IMR-90 (cell line): ENCODE measurements at regions not wholly inside any gene's neighbourhood (a gene's known extent, or its start where the extent isn't known, plus 50 kb on each side); places are given as distances from the start of the nearest gene placed in this dataset.

Experiments
- ATAC-seq: fragments of 200-7000 bp; cut with Tn5 transposase; 2 replicates; pipeline ENCODE4 v1.9.1; 2020; ENCODE audit warnings: low read depth, mild to moderate bottlenecking, moderate library complexity
- BruUV-seq: library from RNA; stranded (reverse); fragments of 400-500 nt; replicated peaks from 2 replicates; lab custom pipeline; 2021; lab: Mats Ljungman, UMichigan
- CTCF ChIA-PET: fragments of 300-600 bp; formaldehyde crosslinking; extraction: SDS; loops from one replicate; lab custom pipeline; 2021; ENCODE audit warnings: antibody characterized with exemption; lab: Yijun Ruan, JAX
- POLR2A ChIA-PET: fragments of 300-600 bp; sonication (Branson Sonifier 250); formaldehyde crosslinking; loops from one replicate; lab custom pipeline; 2022; ENCODE audit warnings: antibody characterized with exemption; ENCODE audit not compliant: unreplicated experiment; lab: Charles Lee
- DNase-seq: peaks from one replicate; pipeline ENCODE4 v3.0.0; 2013
- H2AFZ ChIP-seq: replicated peaks from 2 replicates; pipeline ENCODE3; 2013; ENCODE audit warnings: low read length, mild to moderate bottlenecking; ENCODE audit not compliant: poor library complexity
- H2AK5ac ChIP-seq: 2 replicates; pipeline ENCODE4 v1.6.1; 2013; ENCODE audit warnings: low read depth, low read length, inconsistent platforms
- H2AK9ac ChIP-seq: replicated peaks from 2 replicates; pipeline ENCODE3; 2013; ENCODE audit warnings: mild to moderate bottlenecking, low read depth, low read length, moderate library complexity; ENCODE audit not compliant: poor library complexity
- H2BK120ac ChIP-seq: 2 replicates; pipeline ENCODE4 v1.6.1; 2013; ENCODE audit warnings: low read depth, low read length, inconsistent platforms
- H2BK15ac ChIP-seq: 3 replicates; pipeline ENCODE4 v1.6.1; 2013; ENCODE audit warnings: low read depth, low read length, inconsistent platforms
- H2BK20ac ChIP-seq: 2 replicates; pipeline ENCODE4 v1.6.1; 2013; ENCODE audit warnings: low read depth, mild to moderate bottlenecking, inconsistent platforms, low read length, moderate library complexity
- H2BK5ac ChIP-seq: 2 replicates; pipeline ENCODE4 v1.6.1; 2013; ENCODE audit warnings: mild to moderate bottlenecking, low read depth, low read length, inconsistent platforms; ENCODE audit not compliant: poor library complexity, severe bottlenecking
- H3K14ac ChIP-seq: replicated peaks from 2 replicates; pipeline ENCODE4 v1.6.1; 2013; ENCODE audit warnings: low read depth, low read length, inconsistent platforms
- H3K18ac ChIP-seq: 2 replicates; pipeline ENCODE4 v1.6.1; 2013; ENCODE audit warnings: low read depth, low read length, control low read depth
- H3K23ac ChIP-seq: 2 replicates; pipeline ENCODE4 v1.6.1; 2013; ENCODE audit warnings: low read depth, low read length, inconsistent platforms
- H3K27ac ChIP-seq: 2 replicates; pipeline ENCODE4 v1.5.1; 2013; ENCODE audit warnings: mild to moderate bottlenecking, control low read depth, low read length; ENCODE audit not compliant: insufficient read depth
- H3K27me3 ChIP-seq: 2 replicates; pipeline ENCODE4 v1.6.1; 2013; ENCODE audit warnings: low read length; ENCODE audit not compliant: control insufficient read depth, insufficient read depth
- H3K36me3 ChIP-seq: 2 replicates; pipeline ENCODE4 v1.6.1; 2013; ENCODE audit warnings: low read length, mixed read lengths; ENCODE audit not compliant: control insufficient read depth, insufficient read depth
- H3K4ac ChIP-seq: 2 replicates; pipeline ENCODE4 v1.6.1; 2013; ENCODE audit warnings: low read depth, low read length, inconsistent platforms
- H3K4me1 ChIP-seq: 2 replicates; pipeline ENCODE4 v1.6.1; 2013; ENCODE audit warnings: low read length, mixed read lengths; ENCODE audit not compliant: control insufficient read depth, insufficient read depth
- H3K4me2 ChIP-seq: 2 replicates; pipeline ENCODE4 v1.6.1; 2013; ENCODE audit warnings: low read depth, mild to moderate bottlenecking, control low read depth, low read length, moderate library complexity
- H3K4me3 ChIP-seq: 2 replicates; pipeline ENCODE4 v1.5.1; 2013; ENCODE audit warnings: low read depth, mild to moderate bottlenecking, control low read depth, low read length, moderate library complexity; ENCODE audit not compliant: insufficient read depth
- H3K56ac ChIP-seq: 2 replicates; pipeline ENCODE4 v1.6.1; 2013; ENCODE audit warnings: low read length, inconsistent platforms; ENCODE audit not compliant: insufficient read depth; ENCODE audit errors: extremely low read depth
- H3K79me1 ChIP-seq, 2 experiments: 2 replicates each; pipeline ENCODE4 v1.6.1; 2013; ENCODE audit warnings: low read length in 2 of 2, inconsistent platforms in 1 of 2, low read depth in 1 of 2
- H3K9ac ChIP-seq: 2 replicates; pipeline ENCODE4 v1.6.1; 2013; ENCODE audit warnings: low read depth, low read length, control low read depth
- H3K9me1 ChIP-seq: 2 replicates; pipeline ENCODE4 v1.6.1; 2013; ENCODE audit warnings: low read length, inconsistent platforms; ENCODE audit not compliant: insufficient read depth
- H3K9me3 ChIP-seq: 2 replicates; pipeline ENCODE4 v1.6.1; 2013; ENCODE audit warnings: low read length; ENCODE audit not compliant: control insufficient read depth, insufficient read depth
- H4K20me1 ChIP-seq: 2 replicates; pipeline ENCODE4 v1.6.1; 2013; ENCODE audit warnings: low read length, inconsistent platforms; ENCODE audit not compliant: insufficient read depth
- H4K5ac ChIP-seq: 2 replicates; pipeline ENCODE4 v1.6.1; 2013; ENCODE audit warnings: mild to moderate bottlenecking, low read depth, low read length, control low read depth
- H4K8ac ChIP-seq, 2 experiments: 2 replicates each; pipeline ENCODE4 v1.6.1; 2013; ENCODE audit warnings: low read depth in 2 of 2, low read length in 2 of 2, control low read depth in 1 of 2, inconsistent platforms in 1 of 2
- H4K91ac ChIP-seq: 2 replicates; pipeline ENCODE4 v1.6.1; 2013; ENCODE audit warnings: low read depth, low read length, inconsistent platforms; ENCODE audit not compliant: insufficient read depth
- CTCF ChIP-seq: conservative IDR thresholded peaks from 2 replicates; pipeline ENCODE4 v1.5.1; 2012; ENCODE audit warnings: mild to moderate bottlenecking, low read depth, low read length, improper control_type of control experiment
- whole genome bisulfite sequencing, 2 experiments: methylation state at CpG; one replicate each; pipeline versions ENCODE4 v1.1.5 to v1.1.7; 2013; ENCODE audit warnings: missing lambda C conversion rate in 2 of 2; ENCODE audit not compliant: insufficient read length in 1 of 2; ENCODE audit errors: extremely low coverage in 2 of 2; 5-methylcytosine and 5-hydroxymethylcytosine counted together
- dilution Hi-C: fragments of 300-500 bp; cut with HindIII; formaldehyde crosslinking; loops from one replicate; pipeline ENCODE4 v1.14.3; 2018; ENCODE audit warnings: low sequenced_read_pairs; ENCODE audit not compliant: unreplicated experiment
- in situ Hi-C: fragments of 300-500 bp; cut with MboI; formaldehyde crosslinking; loops from 3 replicates; pipeline ENCODE4 v1.14.3; 2019; ENCODE audit warnings: low sequenced_read_pairs, inconsistent platforms, mixed read lengths
- intact Hi-C: fragments of 100-400 bp; cut with micrococcal nuclease; formaldehyde crosslinking; loops from 2 replicates; pipeline ENCODE4 v1.10.0; 2022

- Histone ChIP-seq H3K56ac (no peak overlapping the region), H3K27ac (no peak overlapping the region), H2AK9ac (no peak overlapping the region), H4K20me1 (no peaks in the 10 kb centered on the region), H3K27me3 (no peaks in the 10 kb centered on the region), H3K4me1 (peaks cover 4% of the 10 kb centered on the region; the same call in 1 of the 2 replicates), H2AFZ (no peak overlapping the region), H4K5ac (no peak overlapping the region), H2BK20ac (no peak overlapping the region), H3K36me3 (no peaks in the 10 kb centered on the region), H3K4me2 (no peak overlapping the region), H3K23ac (no peak overlapping the region), H3K9me3 (no peaks in the 10 kb centered on the region), H3K18ac (no peak overlapping the region), H2BK5ac (no peak overlapping the region), H2BK120ac (no peak overlapping the region), H3K79me1 (no peaks in the 10 kb centered on the region), H4K8ac (no peak overlapping the region), H3K4me3 (no peak overlapping the region), H3K9ac (no peak overlapping the region), H3K9me1 (peaks cover 3% of the 10 kb centered on the region; the same call in 1 of the 2 replicates), H2BK15ac (no peak overlapping the region), H4K91ac (no peak overlapping the region), H2AK5ac (no peak overlapping the region), H3K14ac (no peak overlapping the region), H3K4ac (no peak overlapping the region)
- POLR2A ChIA-PET: no interaction called here
- in situ Hi-C loops: loop anchor here (5.0 to 10.0 kb wide), 2 partner anchors 330 to 442 kb away; no protein-coding TSS in a partner anchor
- DNase-seq (no peak), ATAC-seq (no peak)
- intact Hi-C loops: no loop called here
- CTCF ChIA-PET: interaction anchor here (0.8 kb wide), 1 partner anchor 8 kb away, joined by 3 read pairs; no protein-coding TSS in a partner anchor
- dilution Hi-C loops: no loop called here
- no TSS peak for BruUV-seq
- no peak for TF ChIP-seq CTCF
- 100% methylated on average over 2 of the region's 2 CpGs; no CpG with 5 or more reads in 1 of the 2 experiments for whole genome bisulfite sequencing, 2 experiments
These were observed 181.1 kb upstream of the NABP1 start for GRCh38 chr2:191496838-191497237.
